Glomerular visceral epithelial cell (primary cell): ENCODE measurements at regions not wholly inside any gene's neighbourhood (a gene's known extent, or its start where the extent isn't known, plus 50 kb on each side); places are given as distances from the start of the nearest gene placed in this dataset.

Source experiments
- DNase-seq: peaks from one replicate; pipeline ENCODE4 v3.0.0-alpha.2; 2016; ENCODE audit errors: extremely low spot score

- no peak for DNase-seq
These were observed 417.0 kb upstream of the AGTR1 start for GRCh38 chr3:148280623-148281242.

- DNase-seq = no peak
These were observed 408.5 kb upstream of the AGTR1 start for GRCh38 chr3:148289159-148289558.

GRCh38 chr3:148297013-148297412, 400.7 kb upstream of the AGTR1 start:
- DNase-seq = no peak

- DNase-seq = no peak
These were observed 390.3 kb upstream of the AGTR1 start for GRCh38 chr3:148307443-148307843.

- DNase-seq = peak; percentile 45
These were observed 388.2 kb upstream of the AGTR1 start for GRCh38 chr3:148309390-148310035.

- DNase-seq = no peak
These were observed 381.9 kb upstream of the AGTR1 start for GRCh38 chr3:148315756-148316155.

- no peak for DNase-seq
These were observed 379.5 kb upstream of the AGTR1 start for GRCh38 chr3:148318240-148318639.

GRCh38 chr3:148319161-148319915, 378.4 kb upstream of the AGTR1 start:
- DNase-seq = peak; percentile 12

- DNase-seq = no peak
These were observed 377.7 kb upstream of the AGTR1 start for GRCh38 chr3:148319960-148320359.

- DNase-seq = peak; percentile 55
These were observed 368.0 kb upstream of the AGTR1 start for GRCh38 chr3:148329481-148330235.

- no peak for DNase-seq
These were observed 367.2 kb upstream of the AGTR1 start for GRCh38 chr3:148330542-148330941.

GRCh38 chr3:148331081-148331846, 366.4 kb upstream of the AGTR1 start:
- no peak for DNase-seq

GRCh38 chr3:148332509-148332908, 365.2 kb upstream of the AGTR1 start:
- DNase-seq = no peak

GRCh38 chr3:148333091-148333490, 364.6 kb upstream of the AGTR1 start:
- DNase-seq = no peak

GRCh38 chr3:148335612-148336011, 362.1 kb upstream of the AGTR1 start:
- DNase-seq = no peak

GRCh38 chr3:148343416-148343815, 354.3 kb upstream of the AGTR1 start:
- no peak for DNase-seq

GRCh38 chr3:148344521-148344920, 353.2 kb upstream of the AGTR1 start:
- no peak for DNase-seq

GRCh38 chr3:148360051-148360450, 337.7 kb upstream of the AGTR1 start:
- no peak for DNase-seq

- no peak for DNase-seq
These were observed 330.8 kb upstream of the AGTR1 start for GRCh38 chr3:148366743-148367410.

- DNase-seq = no peak
These were observed 329.9 kb upstream of the AGTR1 start for GRCh38 chr3:148367756-148368155.

- no peak for DNase-seq
These were observed 328.3 kb upstream of the AGTR1 start for GRCh38 chr3:148369381-148369780.
